ENCODE measurements at regions not wholly inside any gene's neighbourhood (a gene's known extent, or its start where the extent isn't known, plus 50 kb on each side); places are given as distances from the start of the nearest gene placed in this dataset.

DNA sequence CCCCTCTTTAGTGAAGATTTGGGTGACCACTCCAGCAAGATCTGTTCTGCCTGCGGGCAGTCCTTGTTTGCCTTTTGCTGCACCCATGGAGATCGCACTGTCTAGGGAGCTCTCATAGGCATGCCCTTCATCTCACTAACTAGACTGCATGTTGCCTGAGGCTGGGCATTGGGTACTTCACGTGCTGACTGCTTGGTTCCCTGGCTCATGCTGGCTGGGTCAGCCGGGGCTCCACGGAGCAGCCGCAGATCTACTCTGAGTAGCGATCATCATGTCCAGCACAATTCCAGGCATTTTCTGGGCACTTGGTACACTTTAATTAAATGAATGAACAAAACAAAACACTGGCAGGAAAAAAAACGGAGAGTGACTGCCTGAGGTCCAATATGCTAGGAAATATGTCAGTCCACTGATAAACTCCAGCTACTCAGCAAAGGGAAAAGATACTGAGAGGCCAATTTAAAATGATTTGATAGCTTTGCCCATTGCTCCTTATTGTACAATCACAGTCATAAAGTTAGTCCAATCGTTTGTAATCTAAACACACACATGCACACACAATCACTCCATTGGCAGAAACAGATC, 220.3 kb downstream of the C1D start:
- no peak for DNase-seq

DNA sequence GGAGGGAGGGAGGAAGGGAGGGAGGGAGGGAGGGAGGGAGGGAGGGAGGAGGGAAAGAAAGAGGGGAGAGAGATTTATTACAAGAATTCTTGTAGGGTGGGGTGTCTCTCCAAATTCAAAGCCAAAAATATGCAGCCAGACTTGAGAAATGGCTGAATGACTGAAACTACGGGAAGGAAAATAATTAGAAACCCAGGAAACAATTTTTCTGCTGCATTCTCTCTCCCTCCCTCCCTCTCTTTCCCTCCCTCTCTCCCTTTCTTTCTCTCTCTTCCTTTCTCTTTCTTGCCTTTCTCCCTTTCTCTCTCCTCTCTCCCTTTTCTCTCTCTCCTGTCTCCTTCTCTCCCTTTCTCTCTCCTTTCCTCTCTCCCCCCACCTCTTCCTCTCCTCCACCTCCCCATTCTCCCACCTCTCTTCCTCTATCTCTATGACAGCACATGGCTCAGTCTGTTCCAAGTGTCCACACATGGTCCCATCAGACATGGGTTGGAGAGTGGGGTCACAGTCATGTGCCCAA, 218.7 kb downstream of the C1D start:
- DNase-seq = no peak

DNA sequence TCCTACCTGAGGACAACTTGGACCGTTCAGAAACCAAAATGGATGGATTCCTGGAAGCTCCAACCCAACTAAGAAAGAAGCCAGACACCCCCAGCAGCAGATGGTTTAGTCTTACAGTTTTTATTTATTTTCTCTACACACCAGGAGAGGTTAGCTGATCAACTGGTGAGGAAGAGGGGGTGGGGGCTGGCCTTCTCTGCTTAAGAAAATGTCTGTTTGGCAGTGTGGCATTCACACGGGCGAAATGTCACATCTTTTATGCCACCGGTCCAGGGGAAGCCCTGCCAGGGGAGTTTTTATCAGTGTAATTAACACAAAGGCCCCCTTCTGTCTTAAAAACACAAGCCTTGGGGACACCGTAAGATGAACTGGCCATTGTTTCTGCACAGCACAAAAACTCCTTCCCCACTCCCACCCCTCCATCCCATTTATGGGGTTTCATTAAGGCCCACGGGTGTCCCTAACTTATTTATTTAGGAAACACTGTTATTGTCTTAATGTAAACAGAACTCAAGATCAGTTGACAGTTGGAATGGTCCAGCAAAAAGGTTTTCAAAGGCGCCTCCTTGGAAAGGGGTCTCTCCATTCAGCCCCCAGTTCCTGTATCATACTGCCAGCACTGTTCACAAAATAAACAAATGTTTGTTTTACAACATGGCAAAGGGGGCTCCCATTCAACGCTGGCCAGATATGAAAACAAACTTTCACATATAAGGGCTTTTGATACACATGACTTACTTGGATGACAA, 217.0 kb downstream of the C1D start:
- DNase-seq = peak; percentile 37

- peak; percentile 96 for DNase-seq
These were observed 216.3 kb downstream of the C1D start for GRCh38 chr2:67846370-67847070.

GRCh38 chr2:67848551-67849285, 214.1 kb downstream of the C1D start:
- no peak for DNase-seq

DNA sequence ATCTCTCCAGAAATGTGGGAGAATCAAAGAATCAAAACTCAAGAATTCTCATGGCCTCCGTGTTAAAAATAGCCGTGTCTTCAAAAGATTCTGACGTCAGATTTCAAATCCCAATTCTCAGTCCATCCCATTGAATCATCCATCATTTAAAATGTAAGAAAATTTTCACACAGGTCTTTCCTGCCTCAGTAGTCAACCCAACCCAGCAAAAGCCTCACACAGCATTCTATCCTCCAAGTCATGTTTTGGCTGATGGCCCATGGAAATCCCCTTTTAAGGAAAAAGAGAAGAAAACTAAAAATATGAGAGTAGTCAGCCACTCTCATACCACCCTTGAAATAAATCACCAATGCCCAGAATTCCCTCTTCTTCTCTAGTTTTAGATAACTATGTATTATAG, 211.8 kb downstream of the C1D start:
- no peak for DNase-seq

GRCh38 chr2:67851956-67852824, 210.6 kb downstream of the C1D start:
- no peak for DNase-seq

DNA sequence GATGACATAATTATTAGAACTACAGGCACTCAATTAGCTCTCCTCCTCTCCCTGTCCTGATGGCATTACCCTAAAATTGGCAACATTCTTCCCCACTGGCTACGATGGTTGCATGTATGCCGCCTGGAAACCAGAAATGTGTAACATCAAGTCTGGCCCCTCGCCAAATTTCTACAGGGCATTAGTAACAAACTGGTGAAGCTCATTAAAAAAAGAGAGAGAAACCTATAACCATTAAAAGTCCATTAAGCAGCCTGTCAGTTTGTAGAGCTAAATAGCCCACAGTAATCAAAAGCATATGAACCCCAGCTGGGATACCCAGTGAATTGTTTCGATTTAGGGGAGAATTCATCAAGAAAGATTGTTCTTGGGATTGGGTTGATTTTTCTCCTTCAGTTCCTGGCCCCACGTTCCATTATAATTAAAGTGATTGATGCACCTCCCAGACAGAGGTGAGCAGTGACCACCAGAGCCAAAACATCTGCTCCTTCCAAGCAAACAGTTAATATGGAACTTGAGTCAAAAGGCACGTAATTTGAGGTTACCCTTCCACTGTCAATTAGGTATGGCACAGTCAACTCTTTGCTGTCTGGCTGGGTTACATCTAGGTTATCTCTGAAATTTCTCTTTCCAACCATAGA, 208.6 kb downstream of the C1D start:
- DNase-seq = no peak

GRCh38 chr2:67854798-67855197, 208.0 kb downstream of the C1D start:
- no peak for DNase-seq

GRCh38 chr2:67856866-67857265, 205.9 kb downstream of the C1D start:
- no peak for DNase-seq

- DNase-seq = no peak
These were observed 205.0 kb downstream of the C1D start for GRCh38 chr2:67857836-67858235.

DNA sequence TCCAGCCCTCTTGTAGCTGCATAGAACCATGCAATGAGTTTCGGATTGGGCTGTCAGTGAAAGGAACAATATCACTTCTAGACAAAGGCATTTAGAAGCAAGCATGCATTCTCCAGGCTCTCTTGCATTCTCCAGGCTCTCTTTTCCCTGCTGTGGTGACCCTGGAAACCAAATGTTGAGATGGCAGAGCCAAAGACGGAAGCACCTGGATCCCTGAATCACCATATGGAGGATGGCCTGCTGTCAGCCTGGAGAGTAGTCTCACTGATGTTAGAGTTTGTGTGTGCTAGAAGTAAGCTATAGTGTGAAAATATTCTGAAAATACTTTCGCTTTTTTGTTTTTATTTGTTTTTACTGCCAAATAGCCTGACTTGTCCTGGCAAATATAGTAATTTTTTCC, 203.9 kb downstream of the C1D start:
- no peak for DNase-seq

- DNase-seq = no peak
These were observed 196.9 kb downstream of the C1D start for GRCh38 chr2:67865917-67866316.

DNA sequence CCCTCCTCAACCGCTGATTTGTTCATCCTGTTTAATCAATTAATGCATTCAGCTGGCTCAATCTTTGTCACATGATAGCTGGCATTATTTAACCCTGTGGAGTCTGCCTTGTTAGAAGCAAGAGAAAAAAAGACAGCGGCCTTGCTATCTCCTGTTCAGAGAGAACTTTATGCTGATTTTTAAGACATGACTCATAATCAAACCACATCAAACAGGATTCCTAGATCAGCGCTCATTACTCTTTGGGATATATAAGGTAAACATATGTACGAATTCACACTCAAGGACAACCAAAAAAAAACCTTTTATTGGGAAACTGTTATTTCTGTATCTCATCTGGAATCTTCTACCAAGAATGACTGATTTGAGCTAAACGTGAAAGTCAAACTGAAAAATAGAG, 195.1 kb downstream of the C1D start:
- no peak for DNase-seq

- DNase-seq = no peak
These were observed 191.0 kb downstream of the C1D start for GRCh38 chr2:67871686-67872412.

- peak; percentile 13 for DNase-seq
These were observed 190.3 kb downstream of the C1D start for GRCh38 chr2:67872481-67872880.

- no peak for DNase-seq
These were observed 188.9 kb downstream of the C1D start for GRCh38 chr2:67873916-67874315.

DNA sequence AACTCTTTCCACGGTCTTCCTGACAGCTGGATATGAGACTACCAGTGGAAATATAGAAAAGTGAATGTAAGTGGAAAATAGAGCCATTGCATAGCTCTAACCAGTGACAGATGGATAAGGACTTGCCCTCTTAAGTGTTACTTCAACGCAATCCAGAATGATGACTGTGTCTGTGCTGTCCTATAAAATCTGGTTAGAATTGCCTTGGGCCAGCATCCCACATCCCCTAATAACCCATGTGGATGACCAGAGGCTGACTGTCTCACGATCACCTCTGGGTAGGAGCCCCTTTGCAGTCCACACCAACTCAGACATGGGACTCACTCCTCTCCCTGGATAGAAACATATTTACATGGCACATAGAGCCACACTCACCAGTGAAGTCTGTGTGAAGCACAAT, 186.6 kb downstream of the C1D start:
- no peak for DNase-seq

DNA sequence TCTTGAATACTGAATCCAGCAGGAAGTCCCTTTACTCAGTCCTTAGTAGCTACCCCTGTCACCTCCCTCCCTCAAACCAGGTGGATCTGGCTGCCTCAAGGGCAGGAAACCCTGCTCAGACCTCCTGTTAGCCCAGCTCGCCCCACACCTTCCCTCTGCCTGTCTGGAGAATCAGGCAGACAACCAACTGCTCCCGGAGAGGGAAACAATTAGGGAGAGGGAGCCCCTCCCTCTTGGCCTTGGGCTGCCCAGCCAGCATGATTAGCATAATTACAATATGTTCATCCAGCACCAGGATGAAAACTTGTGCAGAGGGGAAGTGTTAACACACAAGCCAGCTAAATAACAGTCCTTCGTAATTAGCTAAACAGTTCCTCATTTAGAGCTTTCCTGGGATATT, 185.5 kb downstream of the C1D start:
- DNase-seq = no peak

GRCh38 chr2:67878743-67879142, 184.1 kb downstream of the C1D start:
- no peak for DNase-seq
